ENCODE measurements at regions not wholly inside any gene's neighbourhood (a gene's known extent, or its start where the extent isn't known, plus 50 kb on each side); places are given as distances from the start of the nearest gene placed in this dataset.

DNA sequence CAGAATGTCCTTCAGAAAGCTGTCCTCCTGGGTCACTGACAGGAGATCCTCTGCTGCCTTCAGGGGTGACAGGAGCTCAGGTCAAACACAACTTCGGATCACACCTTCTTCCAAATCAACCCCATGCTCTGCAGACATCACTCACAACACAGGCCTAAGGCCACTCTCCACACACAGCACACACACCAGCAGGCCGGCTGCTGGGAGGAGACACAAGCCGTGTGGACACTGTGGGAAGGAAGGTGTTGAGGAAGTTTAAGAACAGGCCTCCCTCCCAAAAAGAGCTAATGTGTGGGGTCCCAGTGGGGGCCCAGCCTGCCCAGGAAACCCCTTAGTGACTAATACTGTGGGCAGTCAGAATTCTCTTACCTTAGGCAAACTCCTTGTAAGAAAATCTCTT, 290.3 kb upstream of the ID2 start:
- TF ChIP-seq, protein P1, sequence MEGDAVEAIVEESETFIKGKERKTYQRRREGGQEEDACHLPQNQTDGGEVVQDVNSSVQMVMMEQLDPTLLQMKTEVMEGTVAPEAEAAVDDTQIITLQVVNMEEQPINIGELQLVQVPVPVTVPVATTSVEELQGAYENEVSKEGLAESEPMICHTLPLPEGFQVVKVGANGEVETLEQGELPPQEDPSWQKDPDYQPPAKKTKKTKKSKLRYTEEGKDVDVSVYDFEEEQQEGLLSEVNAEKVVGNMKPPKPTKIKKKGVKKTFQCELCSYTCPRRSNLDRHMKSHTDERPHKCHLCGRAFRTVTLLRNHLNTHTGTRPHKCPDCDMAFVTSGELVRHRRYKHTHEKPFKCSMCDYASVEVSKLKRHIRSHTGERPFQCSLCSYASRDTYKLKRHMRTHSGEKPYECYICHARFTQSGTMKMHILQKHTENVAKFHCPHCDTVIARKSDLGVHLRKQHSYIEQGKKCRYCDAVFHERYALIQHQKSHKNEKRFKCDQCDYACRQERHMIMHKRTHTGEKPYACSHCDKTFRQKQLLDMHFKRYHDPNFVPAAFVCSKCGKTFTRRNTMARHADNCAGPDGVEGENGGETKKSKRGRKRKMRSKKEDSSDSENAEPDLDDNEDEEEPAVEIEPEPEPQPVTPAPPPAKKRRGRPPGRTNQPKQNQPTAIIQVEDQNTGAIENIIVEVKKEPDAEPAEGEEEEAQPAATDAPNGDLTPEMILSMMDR (IDR thresholded peaks at IDR 0.05), result no peak
- DNase-seq, result no peak
- no peaks in the 10 kb centered on the region for H3K9me3 ChIP-seq
- no peak overlapping the region for H3K4me3 ChIP-seq
- WGBS, 2 donors, result 76 to 91% methylated on average over 3 of the region's 3 CpGs
- no peak for ATAC-seq
- intact Hi-C loops (cut with DNase I), result no loop called here
- H3K27ac ChIP-seq, result no peak overlapping the region
- H3K36me3 ChIP-seq, result no peaks in the 10 kb centered on the region
- no peak for FAIRE-seq
- peaks cover 0 to 7% (median 0%) of the 10 kb centered on the region in 3 donors for H3K4me1 ChIP-seq
- no peaks in the 10 kb centered on the region for H3K27me3 ChIP-seq

DNA sequence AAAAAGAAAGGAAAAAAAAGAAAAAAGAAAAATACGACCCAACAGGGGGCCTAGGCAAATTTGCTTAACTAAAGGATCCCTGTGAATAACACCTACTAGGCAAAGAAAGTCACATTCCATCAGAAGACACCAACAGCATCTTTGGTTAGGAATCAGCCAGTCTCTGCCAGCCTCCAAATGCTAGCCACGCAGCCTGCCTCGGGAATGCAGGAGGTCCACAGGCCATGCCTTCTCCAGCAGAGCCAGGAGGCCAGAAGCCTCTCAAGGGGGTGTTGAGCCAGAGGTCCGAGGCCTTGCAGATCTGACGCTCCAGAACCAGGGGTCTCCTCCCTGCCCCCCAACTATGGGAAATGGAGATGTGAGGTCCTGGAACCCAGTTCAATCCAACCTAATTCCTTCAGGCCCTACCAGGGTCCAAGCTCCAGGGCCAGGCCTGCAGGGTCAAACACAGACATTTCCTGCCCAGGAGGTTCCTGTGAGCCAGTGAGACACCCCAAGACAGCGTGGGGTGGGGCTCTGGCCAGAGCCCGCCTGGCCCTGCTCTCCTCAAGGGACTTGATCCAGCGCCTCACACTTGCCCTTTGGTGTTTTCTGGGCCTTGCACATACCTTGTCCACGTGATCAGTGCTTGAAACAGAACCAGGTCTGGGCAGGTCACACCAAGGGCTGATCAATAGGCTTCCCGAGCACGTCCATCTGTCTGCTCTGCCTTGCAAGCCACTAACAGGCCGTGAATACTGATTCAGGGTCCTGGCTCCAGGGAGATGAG, 289.6 kb upstream of the ID2 start:
- no peak overlapping the region for H3K27ac ChIP-seq
- no peak overlapping the region for H3K4me3 ChIP-seq
- no peaks in the 10 kb centered on the region for H3K27me3 ChIP-seq
- no peak for FAIRE-seq
- H3K4me1 ChIP-seq, result peaks cover 0 to 7% (median 0%) of the 10 kb centered on the region in 3 donors
- WGBS, 2 donors, result 89 to 92% methylated on average over 12 of the region's 12 CpGs
- intact Hi-C loops (cut with DNase I), result no loop called here
- TF ChIP-seq, protein P1 (IDR thresholded peaks at IDR 0.05), result no peak
- ATAC-seq, result no peak
- no peaks in the 10 kb centered on the region for H3K9me3 ChIP-seq
- H3K36me3 ChIP-seq, result no peaks in the 10 kb centered on the region
- no peak for DNase-seq

DNA sequence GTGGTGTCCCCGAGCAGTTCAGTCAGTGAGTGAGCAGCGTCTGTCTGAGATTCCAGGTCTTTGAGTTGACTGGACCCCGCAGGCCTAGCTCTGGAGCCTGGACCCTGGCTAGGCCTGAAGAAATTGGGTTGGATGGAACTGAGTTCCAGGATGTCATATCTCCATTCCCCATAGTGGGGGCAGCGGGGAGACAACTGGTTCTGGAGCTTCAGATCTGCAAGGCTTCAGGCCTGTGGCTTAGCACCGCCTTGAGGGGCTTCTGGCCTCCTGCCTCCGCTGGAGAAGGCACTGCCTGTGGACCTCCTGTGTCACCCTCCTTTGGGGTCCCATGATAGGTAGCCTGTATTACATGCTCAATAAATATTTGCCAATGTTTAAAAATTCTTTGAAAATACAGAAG, 288.4 kb upstream of the ID2 start:
- DNase-seq (no peak), FAIRE-seq (no peak), ATAC-seq (no peak)
- TF ChIP-seq, protein P1 (IDR thresholded peaks at IDR 0.05), result no peak
- H3K36me3 ChIP-seq, result no peaks in the 10 kb centered on the region
- H3K27ac ChIP-seq, result no peak overlapping the region
- H3K4me1 ChIP-seq, result peaks cover 0 to 7% (median 0%) of the 10 kb centered on the region in 3 donors
- no peaks in the 10 kb centered on the region for H3K27me3 ChIP-seq
- H3K4me3 ChIP-seq, result no peak overlapping the region
- no peaks in the 10 kb centered on the region for H3K9me3 ChIP-seq
- WGBS, 2 donors, result 95 to 98% methylated on average over 6 of the region's 6 CpGs
- intact Hi-C loops (cut with DNase I), result no loop called here

- TF ChIP-seq, protein P1 (IDR thresholded peaks at IDR 0.05), result no peak
- intact Hi-C loops (cut with DNase I), result no loop called here
- H3K36me3 ChIP-seq, result no peaks in the 10 kb centered on the region
- H3K4me1 ChIP-seq, result peaks cover 0 to 3% (median 0%) of the 10 kb centered on the region in 3 donors
- H3K27me3 ChIP-seq, result no peaks in the 10 kb centered on the region
- 89 to 96% methylated on average over 5 of the region's 5 CpGs for WGBS, 2 donors
- FAIRE-seq (no peak), DNase-seq (no peak), ATAC-seq (no peak)
- no peak overlapping the region for H3K27ac ChIP-seq
- no peaks in the 10 kb centered on the region for H3K9me3 ChIP-seq
- no peak overlapping the region for H3K4me3 ChIP-seq
Measured at GRCh38 chr2:8394131-8394530, 287.7 kb upstream of the ID2 start.
